ENCODE measurements at regions not wholly inside any gene's neighbourhood (a gene's known extent, or its start where the extent isn't known, plus 50 kb on each side); places are given as distances from the start of the nearest gene placed in this dataset.

DNA sequence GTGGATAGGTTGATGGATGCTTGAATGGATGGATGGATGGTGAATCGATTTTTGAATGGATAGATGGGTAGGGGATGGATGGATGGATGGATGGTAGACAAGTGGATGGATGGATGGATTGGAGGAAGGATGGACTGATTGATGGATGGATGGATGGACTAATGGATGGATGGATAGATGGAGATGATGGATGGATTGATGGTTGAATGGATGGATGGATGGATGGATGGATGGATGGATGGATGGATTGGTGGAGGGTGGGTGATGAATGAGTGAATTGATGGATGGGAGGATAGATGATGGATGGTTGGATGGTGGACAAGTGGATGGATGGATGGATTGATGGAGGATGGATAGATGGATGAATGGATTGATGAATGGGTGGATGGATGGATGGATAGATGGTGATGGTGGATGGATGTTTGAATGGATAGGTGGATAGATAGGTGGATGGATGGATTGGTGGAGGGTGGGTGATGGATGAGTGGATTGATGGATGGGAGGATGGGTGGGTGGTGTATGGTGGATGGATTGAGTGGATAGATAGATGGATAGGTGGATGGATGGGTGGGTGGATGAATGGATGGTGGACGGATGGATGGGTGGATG lies 1140.9 kb downstream of the BRD1 start:
- no peak for FAIRE-seq

DNA sequence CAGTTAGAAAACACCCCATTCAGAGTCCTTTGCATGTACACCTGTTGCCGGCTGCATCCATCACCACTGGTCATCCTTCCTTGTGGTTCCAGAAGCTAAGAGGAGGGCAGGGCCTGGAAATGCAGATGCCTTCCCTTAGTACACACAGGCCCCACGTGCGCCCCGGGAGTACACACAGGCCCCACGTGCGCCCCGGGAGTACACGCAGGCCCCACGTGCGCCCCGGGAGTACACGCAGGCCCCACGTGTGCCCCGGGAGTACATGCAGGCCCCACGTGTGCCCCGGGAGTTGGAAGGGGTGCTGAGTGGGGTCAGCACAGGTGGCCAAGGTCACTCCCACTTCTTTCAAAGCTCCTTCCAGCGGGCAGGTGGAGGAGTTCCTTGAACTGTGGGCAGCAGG lies 1141.9 kb downstream of the BRD1 start:
- FAIRE-seq: no peak

DNA sequence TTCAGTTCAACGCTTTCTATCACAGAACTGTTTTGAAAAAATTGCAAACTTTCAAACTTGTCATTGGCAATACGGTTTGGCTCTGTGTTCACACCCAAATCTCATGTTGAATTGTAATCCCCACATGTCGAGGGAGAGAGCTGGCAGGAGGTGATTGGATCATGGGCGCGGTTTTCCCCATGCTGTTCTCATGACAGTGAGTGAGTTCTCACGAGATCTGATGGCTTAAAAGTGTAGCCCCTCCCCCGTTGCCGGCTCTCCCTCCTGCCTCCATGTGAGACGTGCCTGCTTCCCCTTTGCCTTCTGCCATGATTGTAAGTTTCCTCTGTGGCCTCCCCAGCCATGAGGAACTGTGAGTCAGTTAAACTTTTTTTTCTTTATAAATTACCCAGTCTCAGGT lies 1144.0 kb downstream of the BRD1 start:
- FAIRE-seq: no peak

DNA sequence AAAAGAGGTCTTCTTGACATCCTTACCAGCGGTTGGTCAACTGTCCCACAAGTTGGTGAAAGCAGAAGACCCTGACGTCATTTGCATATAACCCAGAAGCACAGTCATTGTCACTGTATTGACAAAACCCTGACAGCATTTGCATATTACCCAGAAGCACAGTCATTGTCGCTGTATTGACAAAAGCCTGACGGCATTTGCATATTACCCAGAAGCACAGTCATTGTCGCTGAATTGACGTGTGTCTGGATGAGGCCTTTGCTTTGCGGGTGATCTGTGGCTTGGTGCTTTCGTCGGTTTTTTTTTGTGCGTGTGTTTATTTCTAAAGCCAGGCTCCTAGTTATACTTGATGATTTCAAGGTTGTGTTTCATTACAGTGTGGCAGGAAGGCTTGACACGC lies 1145.2 kb downstream of the BRD1 start:
- no peak for FAIRE-seq

DNA sequence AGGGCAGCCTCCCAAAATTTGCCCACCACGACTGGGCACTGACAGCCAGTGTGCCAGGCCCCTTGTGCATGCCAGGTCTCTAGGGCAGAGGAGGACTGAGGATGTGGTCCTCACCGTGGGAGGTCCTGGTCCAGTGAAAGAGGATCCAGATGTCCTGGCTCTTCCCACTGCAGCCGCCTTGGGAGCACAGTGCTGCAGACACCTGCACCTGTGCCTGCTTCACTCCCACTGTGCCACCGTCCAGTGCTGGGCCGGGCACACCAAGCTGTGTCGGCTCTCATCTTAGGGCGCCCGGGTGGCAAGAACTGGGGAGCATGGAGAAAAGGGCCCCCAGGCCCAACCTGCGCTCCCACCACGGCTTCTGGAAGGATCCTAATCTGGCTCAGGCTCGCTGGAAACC lies 1147.1 kb downstream of the BRD1 start:
- FAIRE-seq: no peak

DNA sequence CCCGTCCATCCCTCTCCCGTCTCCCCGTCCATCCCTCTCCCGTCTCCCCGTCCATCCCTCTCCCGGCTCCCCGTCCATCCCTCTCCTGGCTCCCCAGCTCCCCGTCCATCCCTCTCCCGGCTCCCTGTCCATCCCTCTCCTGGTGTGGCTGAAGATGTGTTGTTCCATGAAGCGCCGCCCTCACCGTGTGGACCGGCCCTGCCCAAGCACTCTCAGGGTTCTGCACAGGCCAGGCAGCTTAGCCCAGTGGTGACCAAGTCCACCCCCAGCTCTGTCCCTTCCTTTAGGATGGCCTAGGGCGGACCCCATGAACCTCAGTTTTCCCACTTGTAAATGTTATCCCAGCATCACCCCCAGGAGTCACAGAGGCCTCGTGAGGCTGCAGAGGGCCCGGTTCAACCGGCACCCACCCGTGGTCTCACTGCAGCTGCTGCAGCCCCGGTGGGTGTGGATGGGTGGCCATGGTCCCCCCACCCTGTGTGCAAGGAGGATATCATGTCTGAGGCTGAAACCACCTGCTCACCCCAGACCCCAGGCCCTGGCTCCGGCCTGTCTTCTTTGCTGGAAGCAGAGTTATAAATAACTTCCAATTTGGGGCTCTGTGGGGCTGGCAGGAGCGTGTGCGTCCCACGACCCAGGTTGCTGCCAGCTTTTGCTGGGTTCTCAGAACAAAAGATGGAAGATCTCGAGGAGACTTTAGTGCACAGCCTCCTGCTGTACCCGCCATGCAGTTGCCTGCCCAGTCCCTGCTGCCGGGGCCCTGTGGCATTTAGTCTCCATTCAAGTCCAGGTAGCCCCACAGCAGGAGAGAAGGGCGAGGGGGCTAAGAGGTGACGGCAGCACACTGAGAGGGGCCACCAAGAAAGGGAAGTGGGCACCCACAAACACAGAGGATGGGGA lies 1147.8 kb downstream of the BRD1 start:
- no peak for FAIRE-seq

DNA sequence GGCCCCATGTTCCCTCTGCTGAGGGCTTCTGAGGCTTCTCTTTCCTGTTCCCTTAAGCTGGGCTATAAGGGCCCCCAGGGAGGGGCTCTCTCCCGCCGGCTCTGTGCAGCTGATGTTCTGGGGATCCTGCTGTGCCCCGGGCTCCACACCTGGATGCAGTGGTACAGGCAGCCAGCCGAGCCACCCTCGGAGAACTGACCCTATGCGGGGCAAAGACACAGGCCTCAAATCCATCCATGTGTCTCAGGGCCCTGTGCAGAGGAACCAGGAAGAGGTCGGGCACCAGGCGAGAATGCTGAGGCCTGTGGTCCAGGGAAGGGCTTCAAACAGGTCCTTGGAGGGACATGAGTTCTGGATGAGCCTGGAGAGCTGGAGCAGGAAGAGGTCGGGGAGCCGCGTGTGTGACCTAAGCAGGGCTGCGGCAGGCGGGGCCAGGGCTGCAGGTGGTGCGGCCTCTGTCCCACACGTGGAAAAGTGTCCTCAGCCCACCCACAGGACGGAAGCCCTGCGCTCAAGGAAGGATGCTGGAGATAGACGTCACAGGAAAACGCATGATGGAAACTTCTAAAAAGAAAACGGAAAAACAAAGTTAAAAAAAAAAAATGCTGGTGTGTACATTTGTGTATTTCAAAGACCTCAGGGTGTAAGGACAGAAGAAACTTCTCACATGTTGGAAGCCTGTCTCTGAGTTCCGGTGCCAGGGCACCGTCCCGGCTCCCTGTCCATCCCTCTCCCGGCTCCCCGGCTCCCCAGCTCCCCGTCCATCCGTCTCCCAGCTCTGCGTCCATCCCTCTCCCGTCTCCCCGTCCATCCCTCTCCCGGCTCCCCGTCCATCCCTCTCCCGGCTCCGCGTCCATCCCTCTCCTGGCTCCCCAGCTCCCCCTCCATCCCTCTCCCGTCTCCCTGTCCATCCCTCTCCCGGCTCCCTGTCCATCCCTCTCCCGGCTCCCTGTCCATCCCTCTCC lies 1149.2 kb downstream of the BRD1 start:
- FAIRE-seq: no peak

DNA sequence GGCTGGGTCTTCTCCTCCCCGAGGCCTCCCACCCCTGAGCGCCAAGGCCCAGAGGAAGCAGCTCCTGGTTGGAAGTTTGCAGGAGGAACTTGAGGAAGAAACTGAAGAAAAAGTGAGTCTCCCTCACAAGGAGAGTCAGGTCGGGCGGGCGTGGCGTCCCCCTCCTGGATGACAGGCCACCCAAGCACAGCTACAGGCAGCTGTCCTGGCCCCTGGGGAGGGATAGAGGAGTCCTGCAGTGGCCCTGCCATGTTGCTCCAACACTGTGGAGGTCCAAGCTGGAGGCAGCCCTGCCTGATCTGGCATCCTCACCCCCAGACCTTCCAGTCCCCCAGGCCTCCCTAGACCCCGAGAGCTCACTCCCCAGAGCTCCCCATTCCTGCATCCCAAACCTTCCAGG lies 1150.1 kb downstream of the BRD1 start:
- no peak for FAIRE-seq

DNA sequence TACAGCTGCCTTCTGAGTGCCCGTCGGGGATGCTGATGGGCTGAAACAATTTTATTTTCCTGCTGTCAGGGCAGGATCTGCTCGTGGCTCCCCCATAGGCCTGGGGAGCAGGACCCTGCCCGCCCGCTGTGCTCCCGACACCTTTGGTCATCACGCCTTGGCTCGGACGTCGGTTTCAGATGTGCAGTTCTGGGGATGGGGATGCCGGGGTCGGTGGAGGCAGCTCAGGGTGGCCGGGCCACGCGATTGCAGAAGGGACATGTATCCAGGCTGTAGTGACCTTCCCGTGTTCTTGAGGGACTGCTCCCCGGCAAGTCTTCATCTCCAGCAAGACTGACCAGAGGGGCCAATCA lies 1150.5 kb downstream of the BRD1 start:
- FAIRE-seq: no peak

DNA sequence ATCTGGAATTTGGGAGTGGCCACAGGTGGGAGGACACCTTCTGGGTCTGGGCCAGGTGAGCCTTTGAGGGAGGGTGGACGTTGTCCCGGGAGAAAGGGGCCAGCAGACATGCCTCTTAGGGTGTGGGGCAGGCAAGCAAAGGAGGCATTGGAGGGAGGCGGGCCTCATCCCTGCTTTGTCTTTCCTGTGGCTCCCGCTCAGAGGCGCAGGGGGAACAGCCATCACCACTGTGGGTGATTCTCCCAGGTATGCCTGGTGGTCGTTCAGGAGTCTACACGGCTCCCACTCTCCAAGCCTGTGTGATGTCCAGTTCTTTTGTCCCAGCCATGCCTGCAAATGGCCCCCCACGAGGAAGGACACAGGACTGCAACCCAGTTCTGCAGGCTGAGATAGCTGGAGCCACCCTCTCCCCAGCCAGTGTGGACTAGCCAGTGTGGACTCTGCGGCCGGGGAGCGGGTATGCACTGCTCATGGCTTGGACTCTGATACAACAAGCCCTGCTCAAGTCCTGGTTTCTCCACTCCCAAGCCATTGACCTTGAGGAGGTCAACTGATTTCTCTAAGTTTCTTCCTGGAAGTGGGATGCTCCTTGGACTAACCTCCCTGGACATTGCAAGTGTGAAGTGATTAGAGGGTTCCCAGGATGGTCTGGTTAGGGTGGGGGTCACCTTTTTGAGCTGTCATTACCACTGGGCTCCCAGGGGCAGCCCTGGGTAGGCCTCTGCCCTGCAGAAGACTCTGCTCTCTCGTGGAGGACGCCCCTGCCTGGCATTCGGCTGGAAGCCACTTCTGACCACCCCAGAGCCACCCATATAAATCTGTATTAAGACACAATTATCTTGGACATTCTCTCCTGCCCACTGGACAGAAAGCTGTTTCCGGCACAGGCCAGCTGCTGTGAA lies 1151.2 kb downstream of the BRD1 start:
- FAIRE-seq: no peak

DNA sequence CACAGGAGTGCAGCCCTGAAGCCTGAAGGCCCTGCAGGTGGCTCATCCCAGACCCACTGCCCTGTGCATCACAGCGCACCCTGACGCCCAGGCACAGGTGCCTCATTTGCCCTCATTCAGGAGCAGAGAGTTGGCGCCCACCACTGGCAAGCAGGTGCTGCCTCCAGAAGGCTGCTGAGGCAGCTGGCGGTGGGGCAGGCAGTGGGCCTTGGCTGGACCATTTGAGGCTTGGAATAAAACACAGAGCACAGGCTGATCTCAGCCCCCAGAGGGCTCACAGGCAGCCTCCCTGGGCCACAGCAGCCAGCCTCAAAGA lies 1151.9 kb downstream of the BRD1 start:
- no peak for FAIRE-seq

DNA sequence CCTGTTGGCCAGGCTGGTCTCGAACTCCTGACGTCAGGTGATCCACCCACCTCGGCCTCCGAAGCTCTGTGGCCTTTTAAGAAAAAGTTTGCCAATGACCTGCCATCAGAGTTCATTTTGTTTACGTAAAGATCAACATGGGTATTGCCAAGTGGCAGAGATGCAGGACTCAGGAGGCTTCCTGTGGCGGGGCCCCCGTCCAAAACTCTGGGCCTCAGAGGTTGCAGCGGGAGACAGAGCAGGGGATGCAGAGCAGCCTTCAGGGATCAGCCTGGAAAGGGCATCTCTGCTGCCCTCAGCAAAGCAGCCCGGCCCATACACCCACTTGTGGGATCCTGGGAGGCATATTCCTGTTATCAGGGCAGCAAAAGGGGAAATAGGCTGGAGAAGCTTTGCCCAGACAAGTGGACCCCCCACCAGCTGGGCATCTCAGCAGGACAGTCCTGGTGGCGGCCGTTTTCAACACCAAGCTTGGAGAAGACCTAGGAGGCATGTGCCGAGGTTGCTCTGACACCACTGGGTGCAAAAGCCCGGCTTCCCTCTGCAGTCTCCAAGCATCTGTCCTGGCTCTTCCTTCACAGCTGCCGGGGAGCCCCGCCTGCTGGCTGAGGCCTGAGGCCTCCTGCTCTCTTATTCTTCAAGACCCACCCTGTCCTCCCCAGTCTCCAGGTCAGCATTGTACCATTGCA lies 1152.4 kb downstream of the BRD1 start:
- FAIRE-seq: no peak

DNA sequence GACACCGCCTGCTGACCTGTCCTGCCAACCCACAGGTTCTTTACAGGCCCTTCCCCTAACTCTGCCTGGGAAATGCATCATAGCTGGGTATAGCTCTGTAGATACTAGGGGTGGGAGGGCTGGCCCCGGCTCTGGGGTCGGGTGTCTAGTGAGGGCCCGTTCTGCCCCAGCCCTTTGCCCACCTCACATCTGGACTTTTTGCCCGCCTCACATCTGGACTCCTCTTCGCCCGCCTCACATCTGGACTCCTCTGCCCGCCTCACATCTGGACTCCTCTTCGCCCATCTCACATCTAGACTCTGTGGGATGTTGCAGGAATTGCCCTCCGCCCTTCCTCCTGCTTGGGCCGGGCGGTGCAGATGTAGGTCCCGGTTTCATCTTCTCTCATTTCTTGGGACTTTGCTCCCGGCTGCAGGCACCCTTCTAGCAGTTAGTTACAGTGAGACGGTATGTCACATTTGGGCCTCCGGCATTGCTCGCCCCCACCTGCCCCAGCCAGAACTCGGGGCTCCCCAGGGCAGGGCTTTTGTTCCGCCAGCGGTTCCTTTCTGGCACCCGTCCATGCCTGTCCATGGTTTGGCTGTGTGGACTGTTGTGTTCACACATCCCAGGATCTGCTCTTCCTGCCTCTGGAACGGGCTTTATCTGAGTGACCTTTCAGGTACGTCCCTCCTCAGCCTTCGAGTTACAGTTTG lies 1153.7 kb downstream of the BRD1 start:
- FAIRE-seq: no peak

DNA sequence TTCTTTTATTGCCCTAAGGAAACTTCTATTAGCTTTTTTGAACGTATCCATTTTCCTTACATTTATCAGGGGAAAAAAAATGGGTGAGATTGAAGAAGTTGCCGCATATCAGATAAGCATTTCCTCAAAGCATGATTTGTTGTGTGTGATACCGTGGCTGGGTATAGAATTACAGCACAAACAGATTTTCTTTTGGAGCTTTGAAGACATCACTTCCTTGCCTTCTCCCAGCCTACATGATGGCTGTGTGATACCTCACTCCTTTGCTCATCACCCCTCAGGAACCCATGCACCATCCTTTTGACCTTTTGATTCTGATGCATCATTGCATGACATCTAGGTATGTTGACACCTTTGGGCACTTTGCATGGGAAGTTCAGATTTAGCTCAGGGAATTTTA lies 1155.3 kb downstream of the BRD1 start:
- no peak for FAIRE-seq

DNA sequence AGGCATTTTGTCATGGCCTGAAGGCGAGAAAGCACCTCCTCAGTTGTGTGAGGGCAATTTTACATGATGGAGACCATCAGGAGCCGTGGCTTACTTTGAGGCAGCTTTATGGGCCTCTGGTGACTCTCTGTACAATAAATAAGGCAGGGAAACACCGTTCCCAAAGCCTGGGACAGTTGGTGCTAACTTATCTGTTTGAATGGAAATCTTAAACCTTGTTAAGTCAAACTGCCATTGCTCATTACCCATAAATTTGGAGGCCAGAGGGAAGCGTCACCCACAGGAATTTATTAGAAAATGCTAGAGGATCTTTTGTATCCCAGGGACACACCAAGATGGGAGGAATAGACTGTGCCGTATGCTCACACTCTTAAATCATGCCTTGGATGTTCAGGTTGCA lies 1156.9 kb downstream of the BRD1 start:
- FAIRE-seq: no peak

DNA sequence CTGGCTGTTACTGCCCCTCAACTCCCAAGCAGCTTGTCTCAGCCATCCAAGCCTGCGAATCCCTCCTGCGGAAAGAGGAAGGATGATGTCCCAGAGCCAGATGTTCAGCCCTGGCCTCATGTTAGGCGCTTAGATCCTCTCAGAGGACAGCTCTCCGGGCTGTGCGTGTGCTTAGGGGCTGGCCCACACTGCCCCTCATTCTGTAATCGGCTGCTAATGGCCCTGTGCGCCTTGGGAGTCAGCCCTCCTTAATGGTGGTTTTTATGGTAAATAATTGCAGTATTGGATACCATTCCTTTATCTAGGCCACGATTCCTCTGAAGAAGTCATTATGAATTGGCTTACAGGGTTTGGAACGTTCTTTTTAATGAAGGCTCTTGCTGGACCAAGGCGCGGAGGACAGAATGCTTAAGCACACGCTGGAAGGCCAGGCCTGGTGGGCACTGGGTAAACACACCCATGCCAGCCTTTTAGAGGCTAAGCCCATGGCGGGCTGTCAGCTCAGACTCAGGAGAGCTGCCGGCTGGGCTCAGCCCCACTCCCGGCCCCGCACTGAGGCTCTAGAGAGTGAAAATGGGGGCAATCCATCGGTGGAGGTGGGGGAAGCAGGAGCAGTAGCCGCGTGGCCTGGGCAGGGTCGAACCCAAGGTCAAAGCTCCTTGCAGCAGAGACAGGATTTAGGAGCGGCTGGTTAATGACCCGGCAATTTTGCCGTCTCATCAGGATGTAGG lies 1157.5 kb downstream of the BRD1 start:
- FAIRE-seq: no peak

DNA sequence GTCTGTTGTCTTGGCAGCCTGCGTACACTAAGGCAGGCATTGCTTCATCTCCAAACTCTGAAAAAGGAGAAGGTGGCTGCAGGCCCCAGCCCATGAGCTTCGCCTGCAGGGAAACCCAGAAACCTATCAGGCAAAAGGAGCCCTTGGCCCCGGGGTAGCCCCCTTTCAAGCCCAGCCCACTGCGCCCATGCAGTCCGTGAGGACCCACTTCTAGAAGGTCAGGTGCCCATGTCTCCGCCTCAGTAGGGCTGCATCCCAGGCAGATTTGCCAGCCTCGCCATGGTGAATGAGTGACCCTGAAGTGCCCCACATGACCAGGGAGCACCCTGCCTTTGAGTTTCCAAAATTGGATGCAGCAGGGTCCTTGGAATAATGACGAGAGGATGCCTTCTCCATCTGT lies 1158.4 kb downstream of the BRD1 start:
- FAIRE-seq: no peak

DNA sequence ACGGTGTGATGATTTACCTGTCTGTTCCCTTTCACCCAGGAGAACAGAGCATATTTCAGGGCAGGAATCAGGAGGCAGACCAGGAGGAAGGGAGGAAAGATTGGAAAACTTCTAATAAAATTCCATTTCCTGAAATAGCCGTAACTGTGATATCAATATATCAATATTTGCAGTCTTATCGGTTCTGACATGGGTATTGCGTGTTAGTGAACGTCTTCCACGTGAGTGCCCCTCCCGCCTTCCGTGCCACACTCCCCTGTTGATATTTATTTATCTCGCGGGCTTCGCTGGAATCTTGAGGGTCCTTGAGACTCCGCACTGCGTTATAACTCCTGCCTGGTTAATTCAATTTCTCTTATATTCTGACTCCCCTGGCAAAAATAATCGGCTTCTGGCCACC lies 1160.4 kb downstream of the BRD1 start:
- no peak for FAIRE-seq

DNA sequence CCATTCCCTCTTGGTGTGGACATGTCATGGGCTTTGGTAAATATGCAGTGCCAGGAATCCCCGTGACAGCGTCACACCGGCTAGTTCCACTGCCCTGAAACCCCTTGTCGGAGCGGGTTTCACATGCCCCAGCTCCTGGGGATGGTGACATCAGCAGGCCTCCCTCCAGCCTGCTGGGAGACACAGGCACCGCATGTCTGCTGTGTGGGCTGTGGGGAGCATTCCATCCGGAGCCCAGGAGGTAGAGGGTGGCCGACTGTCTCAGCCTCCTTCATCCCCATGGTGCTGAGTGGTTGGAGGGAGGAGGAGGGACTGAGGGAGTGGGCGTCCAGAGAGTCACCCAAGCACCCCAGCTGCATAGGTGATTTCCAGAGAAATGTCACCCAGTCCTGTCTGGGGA lies 1161.1 kb downstream of the BRD1 start:
- no peak for FAIRE-seq

DNA sequence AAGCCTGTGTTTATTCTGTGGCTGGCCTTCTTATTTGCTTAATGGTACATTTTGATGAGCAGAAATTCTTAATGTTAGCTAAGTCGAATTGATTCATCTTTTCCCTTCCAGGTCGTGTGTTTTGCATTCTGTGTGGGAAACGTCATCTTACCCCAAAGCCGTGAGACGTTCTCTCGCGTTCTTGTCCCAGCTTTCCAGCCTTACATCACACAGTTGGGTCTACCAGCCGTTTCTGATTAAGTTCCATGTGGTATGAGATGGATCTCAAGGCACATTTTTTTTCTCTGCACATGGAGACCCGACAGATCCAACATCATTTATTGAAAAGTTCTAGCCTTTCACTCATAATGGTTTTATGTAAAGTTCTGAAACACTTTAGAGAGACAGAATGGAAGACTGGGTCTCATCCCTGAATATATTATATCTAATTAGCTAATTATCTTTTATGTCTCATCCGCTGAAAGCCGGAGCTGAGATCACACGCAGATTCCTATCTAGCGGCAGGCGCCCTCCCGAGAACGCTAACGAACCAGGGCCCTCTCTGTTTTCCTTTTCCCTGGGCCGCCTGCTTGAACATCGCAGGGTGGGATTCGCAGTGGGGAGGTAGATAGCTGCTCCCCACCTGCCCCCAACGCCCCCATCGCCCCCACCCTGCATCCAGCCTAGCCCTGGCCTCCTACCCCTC lies 1162.2 kb downstream of the BRD1 start:
- FAIRE-seq: no peak
